Ovary (tissue), 7 donors: ENCODE measurements at regions not wholly inside any gene's neighbourhood (a gene's known extent, or its start where the extent isn't known, plus 50 kb on each side); places are given as distances from the start of the nearest gene placed in this dataset.

Source experiments
- DNase-seq, 5 donors: peaks; one replicate each; pipeline ENCODE4 v3.0.0-alpha.2; 2019 to 2020
- H3K27ac ChIP-seq, 2 donors: fragments of 200-600 bp; one replicate each; pipeline versions ENCODE4 v1.5.1 to v1.8.0; 2019 to 2022
- H3K27me3 ChIP-seq: fragments of 200-600 bp; one replicate; pipeline ENCODE4 v1.8.0; 2022
- H3K36me3 ChIP-seq: fragments of 200-600 bp; sonication (generic); one replicate; pipeline ENCODE4 v1.5.1; 2019
- H3K4me1 ChIP-seq: one replicate; pipeline ENCODE4 v1.8.1; 2013; ENCODE audit warnings: mild to moderate bottlenecking, moderate library complexity; ENCODE audit not compliant: insufficient read depth
- H3K4me3 ChIP-seq: fragments of 200-600 bp; sonication (generic); one replicate; pipeline ENCODE4 v1.5.1; 2017
- H3K9me3 ChIP-seq, 2 donors: fragments of 200-600 bp in 1 of 2; sonication (generic) in 1 of 2; one replicate each; pipeline versions ENCODE4 v1.5.1 to v1.8.1; 2013 to 2019; ENCODE audit warnings: mild to moderate bottlenecking in 1 of 2, moderate library complexity in 1 of 2
- CTCF ChIP-seq, 3 donors: fragments of 450-650 bp in 2 of 3; fragments of 200-600 bp in 1 of 3; IDR thresholded peaks; one replicate each; pipeline versions ENCODE4 v1.5.1 to v1.8.0; 2016 to 2022; ENCODE audit warnings: antibody characterized with exemption in 3 of 3, mild to moderate bottlenecking in 1 of 3
- EP300 ChIP-seq: sonication (generic); formaldehyde crosslinking; IDR thresholded peaks from one replicate; pipeline ENCODE4 v1.6.1; 2017; ENCODE audit warnings: antibody characterized with exemption
- POLR2A ChIP-seq: fragments of 450-650 bp; IDR thresholded peaks from one replicate; pipeline ENCODE4 v1.6.1; 2017; ENCODE audit warnings: antibody characterized with exemption, mild to moderate bottlenecking, moderate library complexity
- WGBS, 3 donors: extraction: QIAGEN DNeasy Blood & Tissue Kit in 1 of 3; methylation state at CpG; one replicate each; pipeline versions ENCODE4 v1.1.5 to v1.1.7; 2013 to 2017; 5-methylcytosine and 5-hydroxymethylcytosine counted together
- intact Hi-C, 4 donors: fragments of 100-400 bp; cut with DNase I; formaldehyde crosslinking; loops; one replicate each; pipeline versions ENCODE4 v1.11.0 to v1.15.1; 2022 to 2023
- donor health status: DM: no; HTN: no; CAD: no; lungs with moderate emphysema.
- donor health status: DM: no; HTN: no; CAD: no.
- donor health status: Bipolar disorder and iron deficiency.
- donor health status: DM: no; HTN: no; CAD: no.
- donor health status: DM: yes; HTN: yes; CAD: no.

- 3 to 16% (median 9%) methylated on average over 3 of the region's 3 CpGs for WGBS, 3 donors
- intact Hi-C loops: no loop called here
- no peak overlapping the region for H3K27ac ChIP-seq
- H3K36me3 ChIP-seq: no peaks in the 10 kb centered on the region
- TF ChIP-seq POLR2A (no peak), CTCF (IDR thresholded peaks at IDR 0.05) (peak in 1 of 3 donors; percentile 50), EP300 (no peak)
- H3K27me3 ChIP-seq: no peaks in the 10 kb centered on the region
- H3K4me1 ChIP-seq: peaks cover 5% of the 10 kb centered on the region
- H3K9me3 ChIP-seq: no peaks in the 10 kb centered on the region
- DNase-seq: peak in 3 of 5 donors; percentile 14 to 35 (median 15)
- no peak overlapping the region for H3K4me3 ChIP-seq
Measured at GRCh38 chr9:106019039-106019680, 324.8 kb downstream of the TMEM38B start.

DNA sequence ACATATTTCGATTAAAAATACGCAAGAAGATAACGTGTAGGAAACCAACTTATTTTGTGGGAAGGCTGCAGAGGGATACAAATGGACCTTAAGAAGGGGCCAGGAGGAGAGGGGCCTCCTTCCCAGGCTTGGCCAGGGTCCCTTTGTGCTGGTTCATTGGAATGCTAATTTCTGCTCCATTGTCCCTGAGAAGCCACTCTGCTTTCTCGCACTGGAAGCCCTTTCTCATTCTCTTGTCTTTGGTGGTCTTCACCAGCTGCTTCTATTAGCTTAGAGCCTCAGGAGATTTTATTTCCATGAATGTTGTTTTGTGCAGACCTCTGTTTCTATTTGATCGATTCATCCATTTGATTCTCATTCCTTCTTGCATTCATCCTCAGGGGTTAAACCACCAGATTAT, 325.4 kb downstream of the TMEM38B start:
- 57 to 73% (median 61%) methylated on average over 5 of the region's 5 CpGs for WGBS, 3 donors
- no peak overlapping the region for H3K27ac ChIP-seq
- intact Hi-C loops: no loop called here

DNA sequence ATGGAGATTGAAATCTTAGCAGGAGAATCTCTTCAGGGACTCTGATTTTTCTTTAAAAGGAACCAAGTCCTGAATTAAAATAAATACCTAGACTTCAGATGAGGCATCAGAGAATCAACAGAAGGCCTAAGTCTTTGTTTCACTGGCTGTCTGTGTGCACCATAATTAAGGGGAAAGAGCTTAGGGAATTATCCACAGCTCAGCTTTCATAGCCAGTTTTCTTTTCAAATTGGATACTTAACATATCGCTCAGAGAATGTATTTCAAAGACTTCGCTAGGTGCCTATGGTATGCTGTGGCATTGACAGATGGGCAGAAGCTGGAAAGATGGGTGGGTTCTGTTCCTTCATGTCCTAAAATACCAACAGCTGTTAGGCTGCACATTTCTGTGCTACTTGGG, 325.8 kb downstream of the TMEM38B start:
- Histone ChIP-seq H3K36me3 (no peaks in the 10 kb centered on the region), H3K4me1 (peaks cover 5% of the 10 kb centered on the region), H3K27ac (no peak overlapping the region), H3K4me3 (no peak overlapping the region), H3K9me3 (no peaks in the 10 kb centered on the region), H3K27me3 (no peaks in the 10 kb centered on the region)
- no peak for DNase-seq
- intact Hi-C loops: no loop called here
- 88 to 97% (median 96%) methylated on average over 2 of the region's 2 CpGs for WGBS, 3 donors
- TF ChIP-seq EP300: no peak
- no peak for TF ChIP-seq CTCF (IDR thresholded peaks at IDR 0.05)
- TF ChIP-seq POLR2A: no peak

More for the DNA sequence above, 325.4 kb downstream of the TMEM38B start:
- no peak for DNase-seq
- no peaks in the 10 kb centered on the region for H3K36me3 ChIP-seq
- TF ChIP-seq POLR2A (no peak), CTCF (IDR thresholded peaks at IDR 0.05) (no peak), EP300 (no peak)
- H3K4me3 ChIP-seq: no peak overlapping the region
- peaks cover 5% of the 10 kb centered on the region for H3K4me1 ChIP-seq
- H3K27me3 ChIP-seq: no peaks in the 10 kb centered on the region
- no peaks in the 10 kb centered on the region for H3K9me3 ChIP-seq

- Histone ChIP-seq H3K27ac (no peak overlapping the region), H3K4me1 (peaks cover 5% of the 10 kb centered on the region), H3K36me3 (no peaks in the 10 kb centered on the region), H3K4me3 (no peak overlapping the region), H3K27me3 (no peaks in the 10 kb centered on the region), H3K9me3 (no peaks in the 10 kb centered on the region)
- intact Hi-C loops: no loop called here
- DNase-seq: no peak
- WGBS, 3 donors: 67 to 92% (median 82%) methylated on average over 2 of the region's 2 CpGs
- TF ChIP-seq CTCF (IDR thresholded peaks at IDR 0.05): no peak
- TF ChIP-seq EP300: no peak
- TF ChIP-seq POLR2A: no peak
Measured at GRCh38 chr9:106023455-106023854, 329.1 kb downstream of the TMEM38B start.
